Fibroblast of gingiva (primary cell): ENCODE measurements at regions not wholly inside any gene's neighbourhood (a gene's known extent, or its start where the extent isn't known, plus 50 kb on each side); places are given as distances from the start of the nearest gene placed in this dataset.
"Not testable (repeated sequence)": the region's sequence is repeated elsewhere in the genome, so short reads cannot be mapped to it uniquely, and the experiment has no call there.

Experiments used
- DNase-seq: peaks from one replicate; pipeline ENCODE4 v3.0.0-alpha.2; 2011; ENCODE audit warnings: low read depth

GRCh38 chr9:115804206-115804605 is 349.4 kb upstream of the PAPPA start:
- DNase-seq = no peak

GRCh38 chr9:115808108-115808507 is 345.5 kb upstream of the PAPPA start:
- no peak for DNase-seq

DNA sequence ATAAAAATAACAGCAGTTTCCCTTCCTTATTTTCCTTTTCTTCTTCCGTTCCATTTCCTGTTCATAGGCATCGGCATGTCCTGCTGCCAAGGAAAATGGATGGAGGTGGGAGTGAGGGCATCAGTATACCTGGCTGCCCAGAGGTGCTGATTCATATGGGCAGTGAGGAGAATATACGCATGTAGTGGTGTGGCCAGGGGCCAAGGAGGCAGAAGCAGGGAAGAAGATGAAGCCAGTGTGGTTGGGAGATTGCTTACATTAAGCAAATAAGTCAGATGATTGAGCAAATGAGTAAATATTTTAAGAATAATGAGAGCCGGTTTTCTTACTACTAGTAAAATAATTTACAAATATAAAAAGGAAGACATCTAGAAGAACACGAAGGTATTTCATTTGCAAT is 344.9 kb upstream of the PAPPA start:
- peak; percentile 74 for DNase-seq

DNA sequence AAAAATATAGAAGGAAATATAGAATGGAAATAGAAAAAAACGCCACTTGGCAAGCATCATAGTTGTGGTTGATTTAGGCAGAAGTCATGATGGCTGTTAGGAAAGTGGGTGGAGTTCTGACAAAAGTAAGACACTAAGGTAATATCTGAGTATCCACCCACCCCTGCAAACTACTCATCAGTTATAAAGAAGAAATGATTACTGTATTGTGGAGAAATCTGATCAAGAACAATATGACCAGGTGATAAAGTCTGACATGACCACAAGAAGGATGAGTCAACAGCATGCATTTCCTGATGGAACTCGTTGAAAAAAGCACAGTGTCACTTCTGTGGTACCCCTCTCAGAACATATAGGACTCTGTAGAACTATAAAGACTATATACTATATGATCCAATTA is 343.4 kb upstream of the PAPPA start:
- DNase-seq = no peak

DNA sequence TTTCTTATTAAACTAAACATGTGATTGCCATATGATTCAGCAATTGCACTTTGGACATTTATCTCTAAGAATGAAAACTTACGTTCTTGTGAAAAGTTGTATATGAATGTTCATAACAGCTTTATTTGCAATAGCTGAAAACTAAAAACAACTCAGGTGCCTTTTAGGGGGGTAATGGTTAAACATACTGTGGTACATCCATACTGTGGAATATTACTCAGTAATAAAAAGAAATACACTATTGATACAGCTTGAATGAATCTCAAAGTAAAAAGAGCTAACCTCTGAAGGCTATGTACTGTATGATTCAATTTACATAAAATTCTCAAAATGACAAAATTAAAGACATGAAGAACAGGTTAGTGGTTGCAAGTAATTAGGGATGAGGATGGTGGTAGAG is 339.5 kb upstream of the PAPPA start:
- no peak for DNase-seq

DNA sequence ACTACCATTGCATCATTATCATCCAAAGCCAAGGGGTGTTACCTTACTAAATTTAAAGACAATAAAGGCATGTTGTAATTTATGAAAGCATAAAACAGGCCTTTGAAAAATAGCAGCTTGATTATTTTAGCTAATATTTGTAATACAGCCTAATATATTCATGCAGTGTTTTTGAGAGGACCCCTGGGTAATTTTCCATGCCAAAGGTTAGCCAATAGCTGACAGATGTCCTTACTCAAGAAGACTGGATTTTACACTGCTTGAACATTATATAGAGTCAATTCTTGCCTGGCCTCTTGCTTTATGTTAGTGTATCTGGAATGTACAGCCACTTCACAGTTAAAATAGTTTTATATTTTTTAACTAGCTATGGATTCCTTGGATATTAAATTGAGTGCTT is 337.8 kb upstream of the PAPPA start:
- DNase-seq = no peak

- not testable (repeated sequence) for DNase-seq
These were observed 334.9 kb upstream of the PAPPA start for GRCh38 chr9:115818651-115819050.

- no peak for DNase-seq
These were observed 321.6 kb upstream of the PAPPA start for GRCh38 chr9:115832031-115832430.

- DNase-seq = no peak
These were observed 316.0 kb upstream of the PAPPA start for GRCh38 chr9:115837618-115838017.

DNA sequence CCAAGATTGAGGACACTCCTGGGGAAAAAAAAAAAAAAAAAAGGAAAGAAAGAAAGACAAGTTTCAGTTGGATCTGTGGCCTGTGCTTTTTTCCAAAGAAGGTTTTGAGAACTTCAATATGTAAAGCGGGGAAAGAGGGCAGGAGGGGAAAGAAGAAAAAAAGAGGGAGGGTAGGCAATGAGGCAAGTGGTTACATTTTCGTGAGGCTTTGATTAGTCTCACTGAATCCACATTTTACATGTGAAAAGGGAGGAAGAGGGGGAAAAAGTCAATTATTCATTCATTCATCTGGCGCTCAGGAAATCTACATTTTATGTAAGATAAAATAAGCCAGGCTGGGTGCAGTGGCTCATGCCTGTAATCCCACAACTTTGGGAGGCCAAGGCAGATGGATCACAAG is 315.2 kb upstream of the PAPPA start:
- DNase-seq = no peak

- not testable (repeated sequence) for DNase-seq
These were observed 309.2 kb upstream of the PAPPA start for GRCh38 chr9:115844433-115844832.

- peak; percentile 83 for DNase-seq
These were observed 307.8 kb upstream of the PAPPA start for GRCh38 chr9:115845648-115846312.

DNA sequence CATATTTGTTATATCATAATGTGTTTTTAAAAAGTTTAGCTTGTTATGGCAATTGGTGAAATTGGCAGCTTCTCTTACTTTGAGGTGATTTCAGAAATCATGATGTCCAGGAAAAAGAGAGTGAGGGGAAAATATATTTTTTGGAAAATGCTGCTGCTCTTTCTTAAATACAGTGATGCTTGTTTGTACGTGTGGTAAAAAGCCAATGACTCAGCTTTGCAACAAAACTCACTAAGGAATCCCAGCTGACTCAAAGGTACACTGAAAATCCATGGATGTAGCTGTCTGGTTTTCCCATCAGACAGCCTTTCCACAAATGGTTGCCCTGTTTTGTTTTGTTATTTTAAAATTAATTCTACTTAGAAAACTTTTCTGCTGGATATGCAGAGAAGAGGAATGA is 306.4 kb upstream of the PAPPA start:
- DNase-seq = peak; percentile 51

GRCh38 chr9:115849679-115850412 is 303.7 kb upstream of the PAPPA start:
- peak; percentile 92 for DNase-seq

DNA sequence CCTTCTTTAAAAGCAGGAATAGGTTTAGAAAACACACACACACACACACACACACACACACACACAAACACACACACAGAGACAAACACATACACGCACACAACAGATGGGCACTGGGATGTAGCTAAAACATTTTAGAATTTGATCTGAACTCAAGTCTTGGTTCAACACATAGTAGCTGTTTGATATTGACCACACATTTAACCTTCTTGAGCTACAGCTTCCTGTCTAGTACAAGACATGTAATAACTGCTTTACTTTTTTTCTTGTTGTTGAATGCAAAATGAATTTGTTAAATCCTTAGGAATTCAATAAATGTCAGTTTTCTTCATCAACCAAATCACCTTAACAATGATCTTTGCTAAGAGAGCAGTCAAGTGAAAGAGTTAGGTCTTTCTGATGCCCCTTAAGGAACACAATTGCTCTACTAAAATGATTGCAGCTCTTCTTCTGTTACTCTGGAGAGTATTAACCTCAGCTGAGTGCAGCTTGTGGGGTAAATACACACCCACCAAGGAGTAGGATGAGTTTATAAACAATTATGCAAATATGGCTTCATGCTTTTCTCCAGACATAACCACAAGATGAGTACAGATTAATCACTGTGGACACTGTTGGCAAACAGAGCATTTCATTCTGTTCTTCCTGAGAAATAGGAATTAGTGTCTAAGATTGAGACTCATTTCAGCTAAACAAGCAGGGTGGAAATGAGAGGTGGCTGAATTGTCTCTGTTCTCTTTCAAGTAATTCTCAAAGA is 302.9 kb upstream of the PAPPA start:
- DNase-seq = peak; percentile 82

- DNase-seq = no peak
These were observed 298.0 kb upstream of the PAPPA start for GRCh38 chr9:115855458-115856133.

- DNase-seq = peak; percentile 57
These were observed 295.2 kb upstream of the PAPPA start for GRCh38 chr9:115858421-115858820.

- no peak for DNase-seq
These were observed 291.6 kb upstream of the PAPPA start for GRCh38 chr9:115862021-115862420.

DNA sequence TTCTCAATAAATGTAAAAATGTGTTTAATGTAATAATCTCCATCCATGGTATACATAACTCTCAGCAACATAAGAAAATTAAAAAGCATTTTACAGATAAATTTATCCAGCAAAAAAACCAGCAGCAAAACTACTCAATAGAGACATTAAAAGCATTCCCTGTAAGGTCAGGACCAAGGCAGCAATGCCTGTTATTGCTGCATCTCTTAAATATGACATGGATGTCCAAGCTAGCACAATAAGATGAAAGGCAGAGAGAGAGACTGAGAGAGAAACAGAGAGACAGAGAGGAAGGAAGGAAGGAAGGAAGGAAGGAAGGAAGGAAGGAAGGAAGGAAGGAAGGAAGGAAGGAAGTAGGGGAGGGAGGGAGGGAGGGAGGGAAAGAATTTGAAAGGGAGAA is 289.0 kb upstream of the PAPPA start:
- DNase-seq = no peak

- DNase-seq = no peak
These were observed 286.3 kb upstream of the PAPPA start for GRCh38 chr9:115867326-115867725.

DNA sequence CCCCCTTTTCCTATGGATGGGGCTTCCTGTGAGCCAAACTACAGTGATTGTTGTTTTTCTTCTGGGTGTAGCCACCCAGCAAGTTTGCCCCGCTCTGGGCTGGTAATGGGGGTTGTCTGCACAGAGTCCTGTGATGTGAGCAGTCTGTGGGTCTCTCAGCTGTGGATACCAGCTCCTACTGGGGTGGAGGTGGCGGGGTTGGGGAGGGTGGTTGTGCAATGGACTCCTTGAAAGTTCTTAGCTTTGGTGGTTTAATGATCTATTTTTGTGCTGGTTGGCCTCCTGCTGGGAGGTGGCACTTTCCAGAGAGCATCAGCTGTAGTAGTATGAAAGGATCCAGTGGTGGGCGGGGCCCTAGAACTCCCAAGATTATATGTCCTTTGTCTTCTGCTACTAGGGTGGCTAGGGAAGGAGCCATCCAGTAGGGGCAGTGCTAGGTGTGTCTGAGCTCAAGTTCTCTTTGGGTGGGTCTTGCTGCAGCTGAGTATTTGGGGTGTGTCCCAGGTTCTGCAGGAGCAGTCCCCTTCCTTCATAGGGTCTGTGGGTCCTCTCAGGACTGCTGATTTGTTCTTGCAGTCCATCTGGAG is 275.6 kb upstream of the PAPPA start:
- DNase-seq = peak; percentile 45

GRCh38 chr9:115879451-115879850 is 274.1 kb upstream of the PAPPA start:
- DNase-seq = no peak
